Ovary (tissue), 3 donors: ENCODE measurements at regions not wholly inside any gene's neighbourhood (a gene's known extent, or its start where the extent isn't known, plus 50 kb on each side); places are given as distances from the start of the nearest gene placed in this dataset.

Source experiments
- CTCF ChIP-seq, 3 donors: fragments of 450-650 bp in 2 of 3; fragments of 200-600 bp in 1 of 3; IDR thresholded peaks; one replicate each; pipeline versions ENCODE4 v1.5.1 to v1.8.0; 2016 to 2022; ENCODE audit warnings: antibody characterized with exemption in 3 of 3, mild to moderate bottlenecking in 1 of 3
- EP300 ChIP-seq: sonication (generic); formaldehyde crosslinking; IDR thresholded peaks from one replicate; pipeline ENCODE4 v1.6.1; 2017; ENCODE audit warnings: antibody characterized with exemption
- POLR2A ChIP-seq: fragments of 450-650 bp; IDR thresholded peaks from one replicate; pipeline ENCODE4 v1.6.1; 2017; ENCODE audit warnings: antibody characterized with exemption, mild to moderate bottlenecking, moderate library complexity
- donor health status: DM: no; HTN: no; CAD: no.

DNA sequence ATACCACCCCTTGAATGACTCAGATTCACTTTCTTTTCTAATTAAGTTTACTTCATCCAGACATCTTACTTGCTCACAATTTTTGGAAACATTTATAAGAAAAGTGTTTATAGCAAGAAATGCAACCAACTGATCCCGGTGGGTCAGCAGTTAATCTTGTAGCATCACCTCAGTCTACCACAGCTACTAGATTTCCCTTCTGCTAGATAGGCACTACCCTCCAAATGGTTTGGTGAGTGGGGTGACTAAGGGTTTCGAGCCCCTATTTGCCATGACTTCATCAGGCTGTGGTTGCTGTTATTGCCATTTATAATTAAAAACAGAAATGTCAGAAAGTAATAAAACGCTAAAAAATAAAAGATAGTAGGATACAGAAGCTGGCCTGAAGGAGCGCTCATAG lies 930.1 kb upstream of the GJE1 start:
- TF ChIP-seq POLR2A, result no peak
- no peak for TF ChIP-seq CTCF (IDR thresholded peaks at IDR 0.05)
- TF ChIP-seq EP300, result no peak
